HG03457 (cell line): ENCODE measurements at regions not wholly inside any gene's neighbourhood (a gene's known extent, or its start where the extent isn't known, plus 50 kb on each side); places are given as distances from the start of the nearest gene placed in this dataset.

Experiments
- ATAC-seq: cut with Tn5 transposase; IDR thresholded peaks from one replicate; pipeline ENCODE4 v1.9.1; 2021; ENCODE audit warnings: moderate number of reproducible peaks; ENCODE audit not compliant: unreplicated experiment

DNA sequence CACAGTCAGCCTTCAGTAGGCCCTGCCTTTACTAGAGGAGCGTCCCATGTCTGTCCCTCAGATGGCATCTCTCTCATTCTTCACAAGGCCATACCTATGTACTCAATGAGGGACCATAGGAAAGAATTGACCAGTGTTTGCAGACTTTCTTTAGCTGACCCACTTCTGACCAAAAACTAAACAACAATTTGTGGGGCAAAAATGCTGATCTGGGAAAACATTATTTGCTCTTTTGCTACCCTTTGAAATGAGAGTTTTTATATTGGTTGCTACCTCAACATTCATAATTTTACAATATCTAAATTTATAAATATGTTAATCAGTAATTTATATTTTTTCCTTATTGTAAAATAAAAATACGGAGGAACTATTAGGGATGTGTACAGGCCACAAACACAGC, 539.4 kb upstream of the GJE1 start:
- no peak for ATAC-seq

DNA sequence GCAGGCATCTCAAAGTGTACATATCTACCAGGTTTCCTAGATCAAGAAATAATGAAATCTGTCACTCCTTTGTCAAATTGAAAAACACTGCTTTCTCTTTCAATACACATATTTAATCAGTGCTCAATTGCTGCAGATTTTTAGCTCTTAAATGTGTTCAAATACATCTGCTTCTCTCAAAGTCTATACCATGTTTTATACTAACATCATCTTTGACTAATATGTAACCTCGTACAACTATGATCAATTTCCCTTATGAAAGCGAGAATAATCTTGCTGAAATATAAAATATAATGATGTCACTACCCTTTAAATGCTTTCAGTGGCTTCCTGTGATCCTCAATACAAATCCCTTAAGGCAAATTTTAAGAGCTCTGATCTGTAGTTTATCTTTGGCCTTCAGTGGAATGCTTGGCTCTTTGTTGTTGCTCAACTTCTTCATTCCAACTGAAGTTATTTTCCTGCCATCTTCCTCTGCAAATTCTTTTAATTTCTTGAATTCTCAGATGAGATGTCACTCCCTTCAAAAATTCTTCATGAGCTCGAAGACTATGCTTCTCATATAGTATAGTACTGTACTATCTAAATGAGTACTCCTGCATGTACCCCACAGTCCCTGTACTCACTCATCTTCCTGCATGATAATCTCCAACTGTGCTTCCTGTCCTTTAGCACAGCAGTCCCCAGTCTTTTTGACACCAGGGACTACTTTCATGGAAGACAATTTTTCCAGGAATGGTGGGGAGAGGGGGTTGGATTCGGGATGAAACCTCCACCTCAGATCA, 545.1 kb upstream of the GJE1 start:
- ATAC-seq: no peak

GRCh38 chr6:141580988-141581552, 551.7 kb upstream of the GJE1 start:
- no peak for ATAC-seq

DNA sequence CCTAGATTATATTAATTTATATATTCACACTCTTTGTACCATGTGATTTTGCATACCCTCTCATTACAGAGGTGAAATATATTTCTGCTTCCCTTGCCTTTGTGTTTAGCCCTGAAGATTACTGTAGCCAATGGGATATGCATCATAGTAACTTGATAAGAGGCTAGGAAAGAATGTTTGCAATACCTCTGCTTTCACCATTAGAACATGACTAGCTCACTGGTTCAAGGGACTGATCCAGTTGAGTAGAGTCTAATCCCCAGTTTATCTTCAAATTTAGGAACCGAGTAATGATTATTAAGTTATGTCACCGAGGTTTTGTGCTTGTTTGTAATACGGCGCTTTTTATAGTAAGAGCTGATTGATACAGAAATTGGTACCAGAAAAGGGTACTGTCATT, 552.6 kb upstream of the GJE1 start:
- no peak for ATAC-seq

GRCh38 chr6:141576751-141577150, 556.0 kb upstream of the GJE1 start:
- ATAC-seq: no peak

DNA sequence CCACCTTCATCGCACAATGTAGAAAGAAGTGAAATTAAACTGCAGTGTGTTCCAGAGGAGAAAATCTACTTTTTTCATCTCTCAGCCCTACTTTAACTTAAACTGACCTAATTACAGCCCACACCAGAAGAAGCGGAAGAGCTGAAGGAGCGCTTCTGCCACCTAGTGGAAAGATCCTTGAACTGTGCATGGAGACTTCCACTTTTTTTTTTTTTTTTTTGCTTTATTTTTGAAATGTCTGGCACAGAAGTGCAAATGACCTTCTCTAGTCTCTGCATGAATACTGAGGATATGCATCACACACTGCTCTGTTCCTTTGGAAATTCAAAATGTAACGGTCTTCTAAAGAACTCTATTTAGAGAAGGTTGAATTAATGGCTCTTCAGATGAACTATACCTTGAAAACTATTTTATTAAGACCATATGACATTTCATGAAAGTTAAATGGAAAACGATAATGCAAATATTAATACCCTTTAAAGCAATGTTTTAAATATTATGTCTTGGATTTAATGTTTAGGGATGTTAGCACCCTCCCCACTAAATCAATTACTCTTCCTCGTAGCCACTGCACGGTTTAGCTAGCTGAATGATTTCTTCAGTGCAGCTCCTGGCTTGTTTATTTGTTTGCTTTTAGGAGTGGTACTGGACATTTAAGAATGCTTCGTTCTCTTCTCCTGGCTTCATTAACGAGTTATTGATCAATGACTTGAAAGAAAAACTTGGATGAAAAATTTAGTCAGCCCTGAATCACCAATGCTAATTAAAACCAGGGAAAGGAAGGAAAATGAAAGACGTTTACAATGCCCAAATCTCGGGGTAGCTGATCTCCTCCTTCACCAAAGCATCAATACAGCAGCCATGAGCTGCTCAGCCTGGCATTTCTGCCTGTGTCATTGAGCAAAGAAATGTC, 569.6 kb upstream of the GJE1 start:
- ATAC-seq: no peak

DNA sequence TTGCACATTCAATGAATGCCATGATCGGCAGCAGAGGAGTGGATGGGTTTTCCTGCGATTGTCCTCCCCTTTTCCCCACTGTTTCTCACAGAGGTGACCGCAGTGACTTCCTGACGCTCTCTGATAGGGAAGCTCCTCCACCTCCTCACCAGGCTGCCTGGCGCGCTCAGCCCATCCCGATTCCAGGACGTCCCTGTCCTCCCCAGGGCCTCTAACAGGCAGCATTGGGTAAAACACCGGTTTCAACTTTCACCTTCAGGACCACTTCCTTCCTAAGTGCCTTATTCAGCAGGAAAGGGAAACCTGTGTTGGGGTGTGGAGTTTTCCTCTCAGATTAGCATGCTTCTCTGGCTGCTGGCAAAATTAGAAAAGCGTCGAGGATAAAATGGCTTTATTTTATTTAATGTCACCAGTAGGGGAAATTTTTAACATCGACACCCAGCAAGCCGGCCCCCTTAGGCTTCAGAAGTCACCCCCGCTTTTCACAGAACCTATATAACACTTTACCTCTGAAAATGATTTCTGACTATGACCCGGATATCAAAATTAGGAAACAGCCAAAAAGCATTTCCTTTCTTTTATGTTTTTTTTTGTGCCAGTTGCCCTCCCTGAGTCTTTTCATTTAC, 570.4 kb upstream of the GJE1 start:
- ATAC-seq: no peak

DNA sequence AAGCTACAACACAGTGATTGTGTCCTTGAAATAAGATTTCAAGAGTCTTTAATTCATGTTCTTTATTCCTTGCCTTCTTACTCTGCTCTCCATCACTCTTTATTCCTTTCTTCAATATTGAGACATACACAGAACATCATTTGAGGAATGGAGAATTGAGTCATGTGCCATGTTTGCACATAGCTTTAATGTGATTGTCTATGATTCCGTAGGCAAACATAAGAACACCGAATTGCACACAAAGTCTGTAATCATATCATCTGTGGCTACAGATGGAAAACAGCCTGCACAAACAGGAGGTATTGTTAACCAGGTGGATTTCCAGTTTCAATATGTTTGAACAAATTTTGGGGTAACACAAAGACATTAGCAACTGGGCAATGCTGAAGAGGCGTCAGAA, 571.6 kb upstream of the GJE1 start:
- ATAC-seq: no peak

DNA sequence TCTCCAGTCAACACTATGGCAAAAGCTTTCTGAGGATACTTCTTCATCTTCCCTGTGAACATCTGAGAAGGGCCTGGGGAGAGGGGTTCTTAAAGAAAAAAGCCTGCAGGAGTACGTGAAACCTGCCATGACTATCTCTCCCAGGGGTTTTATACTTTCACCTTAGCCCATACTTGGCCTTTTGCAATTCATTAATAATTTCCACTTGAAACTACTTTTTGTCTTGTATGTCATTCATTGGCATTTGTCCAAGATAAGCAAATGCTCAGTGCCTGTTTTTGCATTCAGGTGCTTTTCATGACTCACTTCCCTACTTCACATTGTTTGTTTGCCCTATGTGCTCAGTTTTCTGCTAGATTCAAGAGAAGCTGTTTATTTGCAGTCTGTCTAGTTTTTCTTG, 580.3 kb upstream of the GJE1 start:
- peak; percentile 89 for ATAC-seq

- no peak for ATAC-seq
Measured at GRCh38 chr6:141552031-141552430, 580.7 kb upstream of the GJE1 start.

- no peak for ATAC-seq
Measured at GRCh38 chr6:141551318-141551717, 581.4 kb upstream of the GJE1 start.

GRCh38 chr6:141550471-141550870, 582.3 kb upstream of the GJE1 start:
- ATAC-seq: no peak

DNA sequence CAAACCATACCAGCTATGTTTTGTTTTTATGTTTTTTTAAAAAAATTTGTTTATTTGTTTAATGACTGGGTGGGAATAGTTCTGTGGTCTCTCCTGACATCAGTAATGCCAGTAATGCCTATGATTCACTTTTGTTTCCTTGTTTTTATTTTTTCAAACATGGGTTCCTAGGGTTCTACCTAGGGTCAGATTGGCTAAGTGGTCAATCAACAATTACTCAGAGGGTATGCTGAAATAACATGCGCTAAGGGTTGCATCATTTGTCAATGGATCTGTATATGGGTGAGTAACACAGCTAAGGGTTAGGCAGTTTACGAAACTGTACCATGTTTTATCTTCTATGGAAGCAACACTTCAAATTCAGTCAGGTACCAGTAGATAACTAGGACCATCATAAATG, 583.8 kb upstream of the GJE1 start:
- no peak for ATAC-seq

DNA sequence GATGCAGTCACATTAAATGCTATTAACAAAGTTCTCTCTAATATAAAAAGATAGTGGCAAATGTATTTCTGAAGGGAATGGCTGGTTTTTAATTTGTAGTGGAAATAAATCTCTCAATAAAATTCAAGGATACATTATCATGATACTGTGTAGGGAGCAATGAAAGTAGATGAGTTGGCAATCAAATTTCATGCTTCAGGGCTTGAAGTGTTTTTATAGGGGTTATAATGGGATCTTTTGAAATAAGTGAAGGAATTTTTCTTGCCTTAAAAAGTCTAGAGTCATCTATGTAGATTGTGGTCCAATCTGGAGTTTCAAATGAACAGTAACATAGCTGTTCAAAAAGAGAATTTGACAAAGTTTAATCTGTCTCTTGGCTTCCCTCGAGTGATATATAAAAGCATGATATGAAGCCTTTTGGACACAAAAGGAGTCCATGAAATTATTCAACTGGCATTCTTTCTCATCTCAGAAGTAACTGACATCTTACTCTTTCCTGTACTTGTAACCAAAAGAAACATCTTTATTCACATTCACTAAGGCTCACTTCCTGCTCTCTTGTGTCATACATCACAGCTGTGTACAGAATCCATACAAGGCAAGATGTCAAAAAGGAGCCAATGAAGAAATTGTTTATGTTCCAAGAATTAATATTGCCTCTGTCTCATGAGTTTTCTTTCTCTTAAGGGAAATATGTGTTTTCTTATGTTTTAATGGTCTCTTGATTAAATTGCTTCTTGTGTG, 591.0 kb upstream of the GJE1 start:
- ATAC-seq: no peak

DNA sequence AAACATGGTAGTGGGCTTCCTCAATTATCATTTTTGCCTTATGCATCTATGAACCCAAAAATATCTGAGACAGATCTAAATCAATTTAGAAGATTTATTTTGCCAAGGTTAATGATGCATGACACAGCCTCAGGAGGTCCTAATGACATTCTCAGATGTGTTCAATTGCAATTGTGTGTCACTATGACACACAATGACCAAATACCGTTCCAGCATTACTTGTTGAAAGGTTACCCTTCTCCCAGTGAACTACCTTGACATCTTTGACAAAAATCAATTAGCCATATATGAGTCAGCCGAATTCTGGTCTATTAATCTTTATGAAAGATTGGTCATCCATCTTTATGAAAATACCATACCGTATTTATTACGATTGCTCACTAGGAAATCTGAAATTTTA, 592.5 kb upstream of the GJE1 start:
- no peak for ATAC-seq

GRCh38 chr6:141539617-141540016, 593.1 kb upstream of the GJE1 start:
- ATAC-seq: no peak

DNA sequence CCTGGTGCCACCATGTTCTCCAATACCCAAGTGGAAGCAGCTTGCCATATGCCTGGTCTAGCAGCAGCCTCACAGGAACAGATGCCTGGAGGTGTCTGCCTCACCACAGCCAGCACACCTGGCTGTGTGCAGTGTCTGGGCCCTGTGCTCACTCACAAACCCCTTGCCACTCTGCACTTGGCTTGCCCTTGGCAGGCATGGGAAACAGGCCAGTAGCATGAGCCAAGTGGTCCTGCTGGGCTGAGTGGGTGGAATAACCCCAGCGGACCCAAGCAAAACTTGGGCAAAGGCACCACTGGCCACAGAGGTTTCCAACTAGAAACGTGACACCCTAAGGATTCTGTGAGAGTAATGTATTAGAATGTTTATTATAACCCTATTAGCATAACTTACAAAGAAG, 600.5 kb upstream of the GJE1 start:
- ATAC-seq: no peak

DNA sequence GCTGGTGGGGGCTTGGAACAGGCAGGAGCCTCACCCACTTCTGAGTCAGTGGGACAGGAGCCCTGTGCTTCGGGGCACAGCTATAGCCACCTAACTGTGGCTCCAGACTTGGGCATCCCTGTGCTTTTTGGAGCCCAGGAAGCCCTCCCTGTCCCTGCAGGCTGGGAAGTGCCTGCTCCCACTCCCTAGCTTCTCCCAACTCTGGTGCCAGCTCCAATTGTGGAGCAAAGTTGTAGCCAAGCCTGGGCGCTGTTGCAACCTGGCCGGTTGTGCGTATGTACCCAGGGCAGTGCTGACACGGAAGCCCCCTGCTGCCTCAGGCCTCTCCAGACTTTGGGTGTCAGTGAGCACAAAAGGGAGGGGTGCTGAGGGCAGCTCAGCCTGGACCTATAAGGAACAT, 601.7 kb upstream of the GJE1 start:
- ATAC-seq: no peak

- no peak for ATAC-seq
Measured at GRCh38 chr6:141528596-141528995, 604.1 kb upstream of the GJE1 start.

- ATAC-seq: no peak
Measured at GRCh38 chr6:141526985-141527384, 605.7 kb upstream of the GJE1 start.

DNA sequence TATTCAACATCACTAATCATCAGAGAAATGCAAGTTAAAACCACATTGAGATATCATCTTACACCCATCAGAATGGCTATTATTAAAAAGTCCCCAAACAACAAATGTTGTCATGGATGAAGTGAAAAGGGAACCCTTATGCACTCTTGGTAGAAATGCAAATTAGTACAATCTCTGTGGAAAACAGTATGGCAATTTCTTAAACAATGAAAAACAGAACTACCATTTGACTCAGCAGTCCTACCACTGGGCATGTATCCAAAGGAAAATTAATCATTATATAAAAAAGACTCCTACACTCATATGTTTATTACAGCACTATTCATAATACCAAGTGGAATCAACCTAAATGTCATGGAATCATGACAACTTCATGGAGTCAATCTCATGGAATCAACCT, 611.3 kb upstream of the GJE1 start:
- ATAC-seq: no peak
